Suppressor macrophage treated with lipopolysaccharide for 1 hour (primary cell): ENCODE measurements at regions not wholly inside any gene's neighbourhood (a gene's known extent, or its start where the extent isn't known, plus 50 kb on each side); places are given as distances from the start of the nearest gene placed in this dataset.
A peak's percentile ranks its signal among the peaks of the same experiment; 100 is the strongest.
"Not testable (repeated sequence)": the region's sequence is repeated elsewhere in the genome, so short reads cannot be mapped to it uniquely, and the experiment has no call there.

ENCODE experiments used
- DNase-seq, 3 donors: peaks; one replicate each; pipeline ENCODE4 v3.0.0-alpha.2; 2020 to 2022

DNA sequence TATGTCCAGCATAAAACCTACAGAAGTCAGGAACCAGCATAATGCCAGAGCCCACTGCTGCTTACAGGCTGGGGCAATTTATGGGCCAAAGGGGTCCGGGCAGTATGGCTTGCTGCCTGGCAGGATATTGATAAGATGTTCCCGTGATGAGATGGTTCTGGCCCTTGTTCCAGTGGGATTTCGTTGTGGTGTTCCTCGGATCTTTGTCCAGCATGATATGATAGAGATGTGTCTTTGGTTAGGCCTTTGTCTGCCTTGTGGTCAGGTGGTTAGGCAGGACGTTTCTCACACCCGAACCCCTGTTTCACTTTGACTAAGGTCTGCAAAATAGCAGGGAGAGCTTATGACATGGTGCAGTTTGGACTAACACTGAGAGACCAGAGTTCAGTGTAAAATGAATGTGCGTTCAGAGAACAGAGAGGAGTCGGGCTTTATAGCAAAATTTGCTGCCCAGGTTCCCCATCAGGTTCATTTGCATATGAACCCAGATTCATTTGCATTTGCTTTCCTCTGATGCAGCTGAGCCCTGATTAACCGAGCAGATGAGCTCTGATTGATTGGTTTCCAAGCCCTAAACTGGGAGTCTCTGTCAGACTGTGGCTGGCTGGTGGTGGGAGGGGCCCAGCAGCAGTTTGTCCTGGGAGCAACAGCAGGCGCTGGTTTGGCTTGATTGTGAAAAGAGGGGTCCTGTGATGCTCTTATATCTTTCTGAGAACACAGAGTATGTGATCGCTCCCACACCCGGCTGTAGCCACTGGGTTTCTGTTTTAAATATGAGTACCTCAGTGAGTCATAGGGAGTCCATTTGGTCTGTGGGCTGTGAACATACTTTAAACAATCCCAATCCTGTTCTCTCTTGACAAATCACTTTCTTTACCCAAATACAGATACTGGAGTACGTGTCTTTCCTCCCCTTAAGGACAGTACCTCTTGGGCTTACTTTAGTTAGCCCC is 156.3 kb upstream of the PZP start:
- DNase-seq, result peak; percentile 57 to 72 (median 58)

DNA sequence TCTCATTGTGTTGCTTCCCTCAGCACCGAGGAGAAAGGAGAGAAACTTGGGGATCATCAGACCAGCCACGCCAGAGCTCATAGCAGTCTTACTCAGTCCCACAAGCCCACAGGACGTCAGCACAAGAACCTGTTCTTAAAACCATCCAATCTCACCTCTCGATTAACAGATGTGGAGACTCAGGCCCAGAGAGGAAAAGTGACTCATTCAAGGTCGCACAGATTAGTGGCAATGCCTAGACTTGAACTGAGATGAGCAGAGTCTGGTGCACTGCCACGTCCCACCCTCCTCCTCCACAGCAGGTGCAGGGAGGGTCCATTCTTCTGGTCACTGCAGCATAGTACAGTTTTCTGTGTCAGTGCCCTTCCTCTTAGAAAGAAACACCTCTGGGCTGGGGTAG is 154.9 kb upstream of the PZP start:
- DNase-seq, result no peak

DNA sequence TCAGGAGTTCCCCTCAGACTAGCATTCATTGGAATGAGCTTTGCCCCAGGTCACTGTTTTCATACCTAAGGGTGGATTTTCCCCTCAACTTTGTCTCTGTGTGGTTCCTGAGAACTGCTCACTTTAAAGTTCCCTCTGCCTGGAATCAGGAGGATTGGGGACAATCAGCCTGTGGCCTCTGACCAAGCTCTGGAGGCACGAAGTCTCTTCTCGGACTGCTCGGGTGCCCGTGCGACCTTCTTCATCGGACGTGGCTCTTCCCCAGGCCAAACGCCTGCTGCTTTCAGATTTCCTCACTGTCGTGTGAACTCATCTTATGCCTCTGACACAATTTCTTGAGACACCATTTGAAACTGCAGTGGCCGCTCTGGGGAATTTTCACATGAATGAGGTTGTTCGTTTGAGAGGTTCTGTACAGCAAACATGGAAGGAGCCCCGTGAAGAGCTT is 153.7 kb upstream of the PZP start:
- DNase-seq, result peak in 1 of 3 donors; percentile 14

DNA sequence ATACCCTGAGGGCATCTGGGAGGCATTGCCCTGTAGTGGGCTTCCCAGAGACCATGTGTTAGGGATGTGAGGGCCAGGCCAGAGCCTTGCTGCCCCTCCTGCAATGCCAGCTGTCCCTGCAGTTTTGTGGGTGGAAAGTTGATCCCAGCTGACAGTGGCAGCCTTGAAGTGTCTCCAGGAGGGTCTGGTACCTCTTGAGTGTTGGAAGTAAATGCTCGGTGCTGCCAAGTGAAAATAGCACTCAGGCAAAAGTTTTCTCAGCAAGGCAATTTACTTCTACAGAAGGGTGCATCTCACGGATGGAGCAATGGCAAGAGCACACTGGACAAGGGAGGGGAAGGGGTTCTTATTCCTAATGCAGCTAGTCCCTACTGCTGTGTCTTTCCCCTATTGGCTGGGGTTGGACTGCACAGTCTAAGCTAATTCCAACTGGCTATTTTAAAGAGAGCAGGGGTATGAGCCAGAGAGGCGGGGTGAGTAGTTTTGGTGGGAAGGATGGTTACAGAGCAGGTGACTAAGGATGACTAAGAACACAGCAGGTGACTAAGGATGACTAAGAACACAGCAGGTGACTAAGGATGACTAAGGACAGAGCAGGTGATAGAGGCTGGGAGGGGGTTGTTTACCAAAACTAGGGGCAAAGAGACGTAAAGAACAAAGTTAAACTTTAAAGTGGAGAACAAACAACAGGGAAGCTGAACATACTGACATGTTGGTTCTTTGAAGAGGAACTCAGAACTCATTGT is 146.0 kb upstream of the PZP start:
- not testable (repeated sequence) for DNase-seq

DNA sequence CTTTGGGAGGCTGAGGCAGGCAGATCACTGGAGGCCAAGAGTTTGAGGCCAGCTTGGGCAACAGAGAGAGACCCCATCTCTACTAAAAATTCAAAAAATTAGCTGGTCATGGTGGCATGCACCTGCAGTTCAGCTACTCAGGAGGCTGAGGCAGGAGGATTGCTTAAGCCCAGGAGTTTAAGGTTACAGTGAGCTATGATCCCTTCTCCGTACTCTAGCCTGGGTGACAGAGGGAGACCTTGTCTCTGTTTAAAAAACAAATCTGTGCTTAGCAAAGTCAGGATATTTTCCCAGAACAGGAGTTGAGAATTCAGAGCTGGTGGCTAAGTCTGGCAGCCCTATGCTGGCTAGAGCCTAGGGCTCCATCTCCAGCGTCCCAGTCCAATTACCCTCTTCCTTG is 142.9 kb upstream of the PZP start:
- DNase-seq, result no peak

DNA sequence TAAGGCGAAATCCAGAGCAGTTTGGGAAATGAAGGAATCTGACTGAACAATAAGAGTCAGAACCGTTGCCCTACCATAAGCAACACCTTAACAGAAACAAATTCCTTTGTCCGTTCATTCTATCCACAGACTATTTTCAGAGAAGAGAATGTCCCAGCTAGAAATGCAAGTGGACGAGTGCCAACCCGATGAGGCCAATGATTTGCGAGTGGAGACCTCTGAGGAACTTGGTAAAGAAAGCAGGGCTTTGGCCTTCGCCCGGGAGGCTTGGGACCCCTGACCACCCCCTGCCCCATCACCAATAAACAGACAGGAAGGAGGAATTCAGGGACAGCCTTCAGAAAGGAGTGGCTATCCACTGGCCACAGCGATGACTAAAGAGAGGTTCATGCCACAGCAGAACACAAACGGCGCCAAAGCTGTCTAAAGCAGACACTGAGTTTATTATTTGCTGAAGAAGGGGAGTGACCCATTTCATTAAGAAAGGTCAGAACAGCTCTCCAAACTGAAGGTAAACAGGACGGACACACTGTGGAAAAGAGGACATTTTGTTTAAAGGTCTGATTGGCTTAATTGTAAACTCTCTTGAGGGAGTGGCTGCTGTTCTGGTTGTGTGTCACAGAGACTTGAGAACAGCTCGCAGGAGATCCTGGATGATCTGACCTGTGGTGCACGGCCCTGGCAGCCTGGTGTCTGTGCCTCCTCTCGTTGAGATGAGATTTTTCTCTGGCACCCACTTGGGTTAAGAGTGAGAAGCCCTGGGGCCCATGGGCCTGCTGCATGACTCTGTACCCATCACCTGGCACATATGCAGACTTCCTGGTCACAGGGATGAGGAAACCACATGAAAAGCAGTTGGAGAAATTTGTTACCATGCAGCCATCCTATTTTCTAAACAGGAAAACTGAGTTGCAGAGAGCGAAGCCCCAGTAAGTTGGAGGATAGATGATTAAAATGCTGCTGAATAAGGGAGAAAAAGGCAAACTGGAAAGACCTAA is 142.0 kb upstream of the PZP start:
- DNase-seq, result no peak

DNA sequence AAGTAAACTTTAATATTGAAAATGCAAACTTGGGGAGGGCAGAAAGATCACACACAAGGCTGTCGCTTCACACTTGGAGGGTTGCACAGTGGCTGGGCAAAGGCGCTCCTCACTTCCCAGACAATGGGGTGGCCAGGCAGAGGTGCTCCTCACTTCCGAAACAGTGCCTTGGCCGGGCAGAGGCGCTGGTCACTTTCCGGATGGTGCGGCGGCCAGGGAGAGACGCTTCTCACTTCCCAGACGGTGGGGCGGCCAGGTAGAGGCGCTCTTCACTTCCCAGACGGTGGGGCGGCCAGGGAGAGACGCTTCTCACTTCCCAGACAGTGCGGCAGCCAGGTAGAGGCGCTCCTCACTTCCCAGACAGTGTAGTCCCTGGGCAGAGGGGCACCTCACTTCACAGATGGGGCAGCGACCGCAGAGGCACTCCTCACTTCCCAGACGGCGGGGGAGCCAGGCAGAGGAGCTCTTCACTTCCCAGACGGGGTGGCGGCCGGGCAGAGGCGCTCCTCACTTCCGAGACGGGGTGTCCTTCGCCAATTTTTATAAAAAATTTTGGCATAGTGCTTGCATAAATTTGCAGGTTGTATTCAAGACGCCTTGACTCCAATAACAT is 140.8 kb upstream of the PZP start:
- no peak for DNase-seq

DNA sequence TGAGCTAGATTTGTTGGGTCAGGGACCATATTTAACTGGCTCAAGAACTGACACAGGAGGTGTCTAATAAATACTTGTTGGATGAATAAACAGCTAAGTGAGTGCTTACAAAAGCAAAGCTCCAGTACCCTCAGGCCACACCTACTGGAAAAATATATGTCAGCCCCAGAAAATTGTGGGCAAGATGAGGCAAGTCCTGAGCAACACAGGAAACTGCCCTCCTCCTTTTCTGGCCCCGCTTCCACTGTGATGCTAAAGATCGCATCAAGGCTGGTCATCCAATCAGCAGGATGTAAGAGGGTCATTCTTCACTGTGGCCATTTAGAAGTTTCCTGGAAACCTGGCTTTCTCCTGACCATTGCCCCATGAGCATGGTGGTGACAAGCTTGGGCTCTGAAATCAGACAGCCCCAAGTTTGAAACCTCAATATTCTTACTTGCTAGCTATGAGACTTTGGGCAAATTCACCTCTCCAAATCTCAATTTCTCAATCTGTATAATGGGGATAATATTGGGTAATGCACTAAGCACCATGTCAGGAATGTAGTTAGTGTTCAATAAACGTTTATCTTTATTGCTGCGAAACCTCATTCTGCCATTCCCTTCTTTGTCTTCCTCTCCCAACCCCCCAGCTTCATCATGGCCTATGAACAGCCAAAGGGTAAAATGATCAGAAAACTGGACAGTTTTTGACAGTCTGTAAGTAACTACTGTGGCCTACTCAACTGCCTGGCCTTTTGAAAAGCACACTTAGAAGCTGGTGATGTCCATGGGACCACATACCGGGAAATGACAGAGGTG is 139.3 kb upstream of the PZP start:
- DNase-seq, result peak; percentile 16 to 50 (median 24)

DNA sequence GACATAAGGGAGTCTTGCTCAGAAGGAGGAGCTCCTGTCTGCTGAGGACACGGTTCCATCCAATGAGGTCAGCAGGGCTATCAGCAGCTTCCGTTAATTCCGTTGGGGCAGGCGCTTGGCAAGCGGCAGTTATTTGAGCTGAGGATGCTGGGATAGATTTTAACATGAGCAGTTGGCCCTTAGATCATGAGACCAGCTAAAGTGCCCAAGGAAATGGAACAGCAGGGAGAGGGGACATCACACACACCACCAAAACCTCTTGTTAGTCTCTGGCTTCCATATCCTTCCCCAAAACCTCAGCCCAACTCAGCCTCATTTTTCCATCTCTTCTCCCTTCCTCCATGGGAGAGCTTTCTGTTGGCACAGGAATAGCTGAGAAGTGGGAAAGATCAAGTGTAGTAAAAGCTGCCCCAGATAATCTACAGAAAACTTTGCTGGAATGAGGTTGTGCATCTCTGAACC is 138.7 kb upstream of the PZP start:
- no peak for DNase-seq

DNA sequence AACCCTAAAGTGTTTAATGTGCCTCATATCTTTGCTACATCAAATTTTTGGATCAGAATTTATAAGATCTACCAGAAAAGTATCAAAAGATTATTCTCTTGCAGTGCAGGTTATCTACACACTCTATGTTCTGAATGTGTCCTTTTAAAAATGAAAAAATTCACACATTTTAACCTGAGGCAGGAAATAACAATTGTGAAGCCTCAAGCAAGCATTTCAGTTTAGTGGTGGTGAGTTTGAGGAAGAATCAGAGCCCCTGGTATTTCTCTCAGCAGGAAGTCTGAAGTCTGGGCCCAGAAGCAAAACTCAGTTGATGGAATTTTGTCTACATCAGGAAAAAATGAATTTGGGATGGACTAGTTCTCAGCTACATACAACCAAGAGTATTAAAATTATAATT is 137.0 kb upstream of the PZP start:
- no peak for DNase-seq

DNA sequence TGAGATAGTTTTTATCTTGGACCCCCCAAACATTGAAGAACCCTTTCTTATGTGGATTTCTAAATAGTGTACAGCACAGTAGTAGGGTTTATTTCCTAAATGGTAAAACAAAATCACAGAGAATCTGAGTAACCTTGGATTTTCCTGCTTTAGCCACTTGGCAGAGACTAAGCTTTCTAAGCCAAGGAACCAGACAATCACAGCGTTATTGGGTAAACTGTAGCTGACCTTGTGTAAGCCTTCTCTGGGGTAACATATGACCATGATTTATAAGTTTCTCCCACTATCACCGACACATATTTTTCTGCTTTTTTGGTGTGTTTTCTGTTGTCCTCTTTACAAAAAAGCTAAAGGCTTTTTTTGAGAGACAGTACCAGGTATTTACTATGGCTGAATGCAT is 136.3 kb upstream of the PZP start:
- DNase-seq, result peak; percentile 53 to 72 (median 64)

DNA sequence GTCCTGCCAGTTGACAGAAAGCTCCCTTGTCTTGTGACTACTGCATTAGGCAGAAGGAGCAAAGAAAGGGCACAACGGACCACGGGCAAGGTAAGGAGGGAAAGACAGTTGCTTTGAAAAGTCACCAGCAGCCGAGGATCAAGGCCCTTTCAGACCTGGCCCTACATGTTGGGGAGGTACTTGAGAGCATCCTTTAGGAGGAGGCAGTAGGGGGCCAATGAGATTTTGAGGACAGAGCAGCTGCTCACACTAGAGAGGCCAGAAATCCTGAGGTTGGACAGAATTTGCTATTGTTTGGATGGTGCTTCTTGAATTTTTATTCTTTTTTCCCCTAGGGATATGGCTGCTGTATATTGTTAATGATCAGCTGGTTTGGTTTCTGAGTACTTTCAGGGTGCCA is 135.5 kb upstream of the PZP start:
- DNase-seq, result no peak

DNA sequence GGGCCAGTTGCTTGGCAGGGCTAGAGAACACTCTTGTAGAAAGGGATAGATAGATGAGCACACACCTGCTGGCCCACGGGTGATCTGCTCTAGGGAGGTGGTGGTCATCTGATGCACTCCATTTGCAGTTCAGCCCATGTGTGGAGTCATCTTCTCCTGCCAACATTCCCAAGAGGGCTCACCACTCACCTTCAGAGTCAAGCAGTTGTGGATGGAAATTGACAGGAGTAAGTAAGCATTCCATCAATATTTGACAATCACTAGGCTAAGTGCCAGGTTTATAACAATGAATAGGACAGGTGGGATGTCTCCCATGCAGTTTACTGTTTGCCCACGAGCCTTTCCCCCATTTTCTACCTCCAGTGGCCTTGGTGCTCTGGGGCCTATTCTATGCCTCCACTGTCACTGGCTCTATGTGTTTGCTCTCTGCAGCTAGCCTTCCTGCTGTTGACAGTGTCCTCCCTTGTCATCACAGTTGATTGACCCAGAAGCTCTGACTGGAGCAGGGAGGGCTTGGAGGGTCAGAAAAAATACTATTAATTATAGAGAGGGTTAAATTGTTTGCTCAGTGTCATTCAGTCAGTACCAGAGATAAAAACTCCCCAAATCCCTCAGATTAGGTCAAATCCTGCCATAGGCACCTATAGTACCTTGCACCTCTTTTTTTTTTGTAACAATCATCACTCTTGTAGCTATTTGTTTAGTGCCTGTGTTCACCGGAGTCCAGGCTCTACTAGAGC is 134.6 kb upstream of the PZP start:
- DNase-seq, result no peak

DNA sequence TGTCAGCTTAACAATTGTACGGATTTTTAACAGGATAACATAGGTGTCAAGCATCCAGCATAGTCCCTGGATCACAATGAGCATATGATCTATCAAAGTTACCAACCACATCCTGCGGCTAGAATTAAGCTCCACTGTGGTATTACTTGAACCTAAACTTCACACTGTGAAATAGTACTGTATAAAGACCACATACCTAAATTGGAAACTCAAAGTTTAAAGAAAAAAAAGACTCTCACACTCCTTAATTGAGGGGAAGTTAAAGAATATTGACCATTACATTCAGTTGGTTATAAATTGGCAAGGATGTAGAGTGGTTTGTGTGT is 133.0 kb upstream of the PZP start:
- no peak for DNase-seq

DNA sequence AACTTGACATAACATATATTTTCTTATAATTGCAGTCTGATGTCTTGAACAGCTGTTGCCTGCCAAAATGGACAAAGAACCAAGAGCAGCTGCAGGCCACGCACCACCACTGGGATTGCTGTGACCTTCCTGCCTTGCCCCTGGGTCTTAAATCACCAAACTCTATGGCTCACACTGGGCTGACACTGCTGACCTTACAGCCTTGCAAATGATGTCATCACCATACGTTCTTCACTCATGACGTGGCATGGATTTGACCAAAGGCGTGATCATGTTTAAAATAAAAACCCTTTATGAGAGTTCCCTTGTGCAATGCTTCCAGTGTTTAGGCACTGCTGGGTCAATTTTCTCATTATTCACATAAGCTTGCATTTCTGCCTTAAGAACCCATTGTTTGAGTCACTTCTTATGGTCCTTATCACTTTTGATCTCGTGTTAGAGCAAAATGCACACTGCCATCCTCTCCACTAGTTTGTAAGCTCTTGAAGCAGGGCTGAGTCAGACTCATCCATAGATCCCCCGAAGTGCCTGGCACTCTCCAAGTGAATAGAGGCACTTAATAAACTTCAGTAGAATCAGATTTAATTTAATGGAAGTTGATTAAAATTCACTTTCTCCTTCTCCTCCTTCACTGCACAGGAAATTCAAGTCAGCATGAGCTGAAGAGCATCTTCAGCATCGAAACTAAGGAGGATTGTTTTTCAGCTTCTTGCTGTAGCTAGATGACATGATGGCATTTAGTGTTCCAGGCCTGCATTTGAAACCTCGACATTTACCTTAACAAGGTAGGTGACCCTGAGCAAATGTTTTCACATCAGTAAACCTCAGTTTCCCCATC is 132.4 kb upstream of the PZP start:
- no peak for DNase-seq

DNA sequence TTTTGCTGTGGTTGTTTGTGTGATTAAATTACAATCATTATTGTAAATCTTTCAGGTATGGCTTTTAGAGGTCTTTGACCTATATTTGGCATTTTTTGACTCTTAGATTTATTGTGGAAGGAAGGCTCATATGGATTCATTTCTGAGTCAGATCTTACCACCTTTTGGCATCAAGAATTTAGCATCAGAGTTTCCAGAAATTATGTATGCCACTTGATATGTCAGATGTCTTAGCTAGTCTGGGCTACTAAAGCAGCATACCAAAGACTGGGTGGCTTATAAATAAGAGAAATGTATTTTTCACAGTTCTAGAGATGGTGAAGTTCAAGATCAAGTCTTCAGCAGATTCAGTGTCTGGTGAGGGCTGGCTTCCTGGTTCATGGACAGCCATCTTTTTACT is 129.5 kb upstream of the PZP start:
- no peak for DNase-seq

DNA sequence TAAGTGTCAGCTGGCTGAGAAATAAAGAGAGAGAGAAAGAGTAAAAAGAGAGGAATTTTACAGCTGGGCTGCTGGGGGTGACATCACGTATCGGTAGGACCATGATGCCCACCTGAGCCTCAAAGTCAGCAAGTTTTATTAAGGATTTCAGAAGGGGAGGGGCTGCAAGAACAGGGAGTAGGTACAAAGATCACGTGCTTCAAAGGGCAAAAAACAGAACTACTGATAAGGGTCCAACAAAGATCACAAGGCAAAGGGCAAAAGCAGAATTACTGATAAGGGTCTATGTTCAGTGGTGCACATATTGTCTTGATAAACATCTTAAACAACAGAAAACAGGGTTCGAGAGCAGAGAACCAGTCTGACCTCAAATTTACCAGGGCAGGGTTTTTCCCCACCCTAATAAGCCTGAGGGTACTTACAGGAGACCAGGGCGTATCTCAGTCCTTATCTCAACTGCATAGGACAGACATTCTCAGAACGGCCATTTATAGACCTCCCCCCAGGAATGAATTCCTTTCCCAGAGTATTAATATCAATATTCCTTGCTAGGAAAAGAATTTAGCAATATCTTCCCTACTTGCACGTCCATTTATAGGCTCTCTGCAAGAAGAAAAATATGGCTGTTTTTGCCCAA is 128.3 kb upstream of the PZP start:
- DNase-seq, result not testable (repeated sequence)

DNA sequence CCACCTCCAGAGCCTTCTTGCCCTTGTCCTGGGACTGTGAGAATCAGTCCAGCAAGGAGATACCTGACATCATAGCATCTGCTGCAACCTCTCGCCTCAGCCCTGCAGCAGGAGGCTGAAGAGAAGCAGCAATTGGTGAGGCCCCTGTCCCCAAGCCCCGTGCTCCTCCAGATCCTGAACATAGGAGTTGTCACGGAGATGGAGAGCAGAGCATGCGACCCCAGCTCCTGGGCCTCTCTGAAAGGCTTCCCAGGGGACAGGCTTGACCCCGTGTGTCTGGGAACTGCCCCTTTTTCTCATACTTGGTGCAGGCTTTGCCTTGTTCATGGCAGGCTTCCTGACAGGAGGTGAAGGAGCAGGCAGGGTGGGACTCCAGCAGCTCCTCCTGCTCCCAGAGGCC is 127.7 kb upstream of the PZP start:
- DNase-seq, result peak in 1 of 3 donors; percentile 11

DNA sequence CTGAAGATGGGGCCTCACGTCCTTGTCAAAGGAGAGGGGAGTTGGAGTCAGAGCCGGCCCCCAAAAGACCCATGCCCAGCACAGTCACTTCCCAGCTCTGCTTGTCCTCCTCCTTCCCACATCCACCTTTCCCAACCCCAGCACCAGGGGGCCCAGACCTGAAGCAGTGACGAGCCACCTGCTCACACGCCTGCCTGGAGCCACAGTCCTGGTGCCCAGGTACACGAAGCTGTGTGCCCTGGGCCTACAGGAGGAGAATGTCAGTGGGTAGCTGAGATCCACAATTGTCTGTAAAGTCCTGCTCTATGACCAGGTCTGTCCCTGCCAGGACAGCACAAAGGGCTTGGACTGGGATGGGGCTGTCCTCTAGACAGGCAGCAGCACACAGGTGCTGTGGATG is 126.8 kb upstream of the PZP start:
- no peak for DNase-seq
